Osteoblast (primary cell): ENCODE measurements at regions not wholly inside any gene's neighbourhood (a gene's known extent, or its start where the extent isn't known, plus 50 kb on each side); places are given as distances from the start of the nearest gene placed in this dataset.

ENCODE experiments used
- DNase-seq: peaks from one replicate; pipeline ENCODE4 v3.0.0; 2011; ENCODE audit warnings: low spot score, mixed read lengths; ENCODE audit not compliant: insufficient read length; ENCODE audit errors: missing footprints
- H2AFZ ChIP-seq: 2 replicates; pipeline ENCODE4 v1.6.0; 2011; ENCODE audit warnings: mild to moderate bottlenecking, low read length
- H3K27ac ChIP-seq: 2 replicates; pipeline ENCODE4 v1.5.1; 2011; ENCODE audit warnings: mild to moderate bottlenecking, low read depth, low read length, moderate library complexity
- H3K27me3 ChIP-seq: 2 replicates; pipeline ENCODE4 v1.6.0; 2012; ENCODE audit warnings: mild to moderate bottlenecking, control low read depth, inconsistent platforms, low read length, moderate library complexity; ENCODE audit not compliant: insufficient read depth
- H3K36me3 ChIP-seq: 2 replicates; pipeline ENCODE4 v1.5.1; 2011; ENCODE audit warnings: mild to moderate bottlenecking, low read length, control low read depth, moderate library complexity; ENCODE audit not compliant: insufficient read depth
- H3K4me1 ChIP-seq: 2 replicates; pipeline ENCODE4 v1.5.1; 2011; ENCODE audit warnings: mild to moderate bottlenecking, low read length, control low read depth, moderate library complexity; ENCODE audit not compliant: insufficient read depth
- H3K4me2 ChIP-seq: 2 replicates; pipeline ENCODE4 v1.6.0; 2011; ENCODE audit warnings: mild to moderate bottlenecking, low read length; ENCODE audit not compliant: insufficient read depth
- H3K4me3 ChIP-seq: fragments of 200-600 bp; sonication (generic); 3 replicates; pipeline ENCODE4 v1.5.1; 2012; ENCODE audit warnings: mild to moderate bottlenecking, low read length, inconsistent platforms; ENCODE audit not compliant: insufficient read depth
- H3K79me2 ChIP-seq: 2 replicates; pipeline ENCODE4 v1.6.0; 2012; ENCODE audit warnings: mild to moderate bottlenecking, low read length, control low read depth, inconsistent platforms; ENCODE audit not compliant: insufficient read depth
- H3K9me3 ChIP-seq: 2 replicates; pipeline ENCODE4 v1.5.1; 2011; ENCODE audit warnings: low read depth, low read length, control low read depth
- H4K20me1 ChIP-seq: 2 replicates; pipeline ENCODE4 v1.6.0; 2012; ENCODE audit warnings: mild to moderate bottlenecking, low read length, control low read depth; ENCODE audit not compliant: insufficient read depth
- TF ChIP-seq, protein P1 (sequence below): IDR thresholded peaks from 2 replicates; pipeline ENCODE4 v1.5.1; 2011; ENCODE audit warnings: mild to moderate bottlenecking, low read depth, low read length, moderate library complexity; ENCODE audit errors: extremely low read depth

- TF ChIP-seq, protein P1, sequence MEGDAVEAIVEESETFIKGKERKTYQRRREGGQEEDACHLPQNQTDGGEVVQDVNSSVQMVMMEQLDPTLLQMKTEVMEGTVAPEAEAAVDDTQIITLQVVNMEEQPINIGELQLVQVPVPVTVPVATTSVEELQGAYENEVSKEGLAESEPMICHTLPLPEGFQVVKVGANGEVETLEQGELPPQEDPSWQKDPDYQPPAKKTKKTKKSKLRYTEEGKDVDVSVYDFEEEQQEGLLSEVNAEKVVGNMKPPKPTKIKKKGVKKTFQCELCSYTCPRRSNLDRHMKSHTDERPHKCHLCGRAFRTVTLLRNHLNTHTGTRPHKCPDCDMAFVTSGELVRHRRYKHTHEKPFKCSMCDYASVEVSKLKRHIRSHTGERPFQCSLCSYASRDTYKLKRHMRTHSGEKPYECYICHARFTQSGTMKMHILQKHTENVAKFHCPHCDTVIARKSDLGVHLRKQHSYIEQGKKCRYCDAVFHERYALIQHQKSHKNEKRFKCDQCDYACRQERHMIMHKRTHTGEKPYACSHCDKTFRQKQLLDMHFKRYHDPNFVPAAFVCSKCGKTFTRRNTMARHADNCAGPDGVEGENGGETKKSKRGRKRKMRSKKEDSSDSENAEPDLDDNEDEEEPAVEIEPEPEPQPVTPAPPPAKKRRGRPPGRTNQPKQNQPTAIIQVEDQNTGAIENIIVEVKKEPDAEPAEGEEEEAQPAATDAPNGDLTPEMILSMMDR, result no peak
- no peaks in the 10 kb centered on the region for H3K36me3 ChIP-seq
- H3K27ac ChIP-seq, result no peak overlapping the region
- H2AFZ ChIP-seq, result no peak overlapping the region
- H3K27me3 ChIP-seq, result no peaks in the 10 kb centered on the region
- no peak overlapping the region for H3K4me2 ChIP-seq
- H3K79me2 ChIP-seq, result no peaks in the 10 kb centered on the region
- H3K9me3 ChIP-seq, result no peaks in the 10 kb centered on the region
- H3K4me1 ChIP-seq, result no peaks in the 10 kb centered on the region
- H3K4me3 ChIP-seq, result no peak overlapping the region
- DNase-seq, result no peak
- H4K20me1 ChIP-seq, result no peaks in the 10 kb centered on the region
These were observed 136.3 kb downstream of the SNAPC1 start for GRCh38 chr14:61898568-61898967.

DNA sequence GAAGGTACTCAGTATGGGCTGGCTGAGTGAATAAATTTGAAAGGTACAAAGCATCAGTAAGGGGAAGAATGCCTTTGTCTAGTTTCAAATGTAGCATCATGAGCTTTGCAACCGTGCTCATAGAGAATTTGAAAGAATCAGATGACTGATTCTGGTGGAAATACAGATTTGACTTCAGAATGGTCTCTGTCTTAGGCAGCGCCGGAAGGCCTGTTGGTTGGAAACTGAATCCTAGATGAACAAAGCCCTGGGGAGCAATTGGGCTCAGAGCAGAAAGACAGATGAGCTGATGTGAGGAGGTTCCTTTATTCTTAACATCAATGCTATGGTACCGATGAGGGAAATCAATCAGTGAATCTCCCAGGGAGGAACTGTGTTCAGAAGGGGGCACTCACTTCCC is 137.3 kb downstream of the SNAPC1 start:
- no peak overlapping the region for H3K27ac ChIP-seq
- TF ChIP-seq, protein P1, result no peak
- H3K9me3 ChIP-seq, result no peaks in the 10 kb centered on the region
- no peaks in the 10 kb centered on the region for H3K36me3 ChIP-seq
- no peaks in the 10 kb centered on the region for H3K79me2 ChIP-seq
- no peaks in the 10 kb centered on the region for H3K27me3 ChIP-seq
- no peak overlapping the region for H3K4me2 ChIP-seq
- no peak overlapping the region for H3K4me3 ChIP-seq
- H2AFZ ChIP-seq, result no peak overlapping the region
- no peaks in the 10 kb centered on the region for H4K20me1 ChIP-seq
- no peaks in the 10 kb centered on the region for H3K4me1 ChIP-seq
- DNase-seq, result no peak

GRCh38 chr14:61904946-61905345 is 142.7 kb downstream of the SNAPC1 start:
- no peak overlapping the region for H2AFZ ChIP-seq
- H3K4me3 ChIP-seq, result no peak overlapping the region
- H3K27me3 ChIP-seq, result peaks cover 4% of the 10 kb centered on the region
- no peaks in the 10 kb centered on the region for H4K20me1 ChIP-seq
- no peaks in the 10 kb centered on the region for H3K9me3 ChIP-seq
- TF ChIP-seq, protein P1, result no peak
- H3K4me1 ChIP-seq, result no peaks in the 10 kb centered on the region
- no peaks in the 10 kb centered on the region for H3K36me3 ChIP-seq
- DNase-seq, result no peak
- H3K4me2 ChIP-seq, result no peak overlapping the region
- no peak overlapping the region for H3K27ac ChIP-seq
- H3K79me2 ChIP-seq, result no peaks in the 10 kb centered on the region

DNA sequence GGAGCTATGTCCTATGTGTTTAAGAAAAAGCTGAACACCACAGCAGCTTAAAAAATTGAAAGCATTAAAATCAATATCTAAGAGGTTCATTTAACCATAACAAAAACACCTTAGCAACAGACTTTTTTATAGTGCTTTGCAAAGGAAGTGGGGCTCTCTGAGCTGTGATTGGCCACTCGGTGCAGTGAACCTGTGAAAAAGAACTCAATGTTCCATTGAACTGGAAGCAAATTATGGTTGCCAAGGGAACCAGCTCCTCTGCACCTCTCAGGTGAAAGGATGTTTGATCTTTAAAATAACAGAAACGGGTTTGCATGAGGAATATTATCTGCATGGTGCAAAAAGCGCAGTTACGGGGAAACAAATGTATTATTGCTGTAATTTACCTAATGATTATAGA is 149.4 kb downstream of the SNAPC1 start:
- Histone ChIP-seq H3K27ac (no peak overlapping the region), H3K4me1 (no peaks in the 10 kb centered on the region), H3K4me2 (no peak overlapping the region), H3K9me3 (no peaks in the 10 kb centered on the region), H3K27me3 (peaks cover 11% of the 10 kb centered on the region), H3K79me2 (no peaks in the 10 kb centered on the region), H2AFZ (no peak overlapping the region), H3K36me3 (no peaks in the 10 kb centered on the region), H3K4me3 (no peak overlapping the region), H4K20me1 (no peaks in the 10 kb centered on the region)
- DNase-seq, result no peak
- TF ChIP-seq, protein P1, result no peak
